ENCODE measurements at regions not wholly inside any gene's neighbourhood (a gene's known extent, or its start where the extent isn't known, plus 50 kb on each side); places are given as distances from the start of the nearest gene placed in this dataset.

DNA sequence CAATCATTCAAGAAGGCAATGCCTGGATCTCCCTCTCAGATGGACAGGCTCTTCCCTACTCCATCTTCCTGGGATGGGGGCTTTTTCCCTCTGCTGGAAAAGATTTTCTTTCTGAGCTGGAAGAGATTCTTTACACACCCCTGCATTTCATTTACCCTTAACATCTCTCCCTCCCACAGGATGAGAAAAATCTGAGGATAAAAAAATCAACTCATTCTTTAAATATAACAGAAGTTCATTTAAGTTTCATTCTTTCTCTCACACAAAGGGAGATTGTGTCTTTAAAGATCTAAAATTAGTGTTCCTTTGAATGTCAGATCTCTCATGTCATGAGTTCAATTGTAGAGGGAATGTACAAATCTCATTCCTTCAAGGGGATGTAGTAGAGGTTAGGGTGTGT lies 109.0 kb downstream of the ZNF518B start:
- Mint-ChIP-seq H3K36me3 (ENCODE audit: low read depth) (no peaks in the 10 kb centered on the region), H3K4me1 (ENCODE audit: low read depth) (no peaks in the 10 kb centered on the region), H3K27ac (no peak overlapping the region), H3K27me3 (ENCODE audit: low read depth) (peaks cover 3% of the 10 kb centered on the region), H3K9me3 (no peaks in the 10 kb centered on the region), H3K4me3 (no peak overlapping the region)
- no peak for DNase-seq (ENCODE audit: low spot score)

DNA sequence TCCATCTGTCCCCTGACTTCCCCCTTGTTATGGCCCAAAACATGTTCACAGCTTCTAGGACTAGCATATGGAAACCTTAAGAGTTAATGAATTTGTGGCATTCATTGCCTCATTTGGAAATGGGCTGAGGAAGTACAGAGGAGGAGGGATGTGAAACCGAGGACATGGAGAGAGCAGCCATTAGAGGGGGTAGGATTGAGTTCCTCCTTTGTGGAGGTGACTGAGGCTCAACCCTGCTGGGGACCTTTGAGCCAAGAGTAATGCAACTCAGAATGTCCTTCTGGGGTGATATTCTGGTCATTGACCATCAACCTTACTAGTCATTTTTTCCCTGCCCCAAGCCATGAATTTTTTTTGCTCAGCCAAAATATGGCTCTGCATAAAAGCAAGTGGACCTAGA lies 109.4 kb downstream of the ZNF518B start:
- DNase-seq (ENCODE audit: low spot score), result no peak
- Mint-ChIP-seq H3K27me3 (ENCODE audit: low read depth) (peaks cover 2% of the 10 kb centered on the region), H3K4me3 (no peak overlapping the region), H3K27ac (no peak overlapping the region), H3K36me3 (ENCODE audit: low read depth) (no peaks in the 10 kb centered on the region), H3K9me3 (no peaks in the 10 kb centered on the region), H3K4me1 (ENCODE audit: low read depth) (no peaks in the 10 kb centered on the region)

DNA sequence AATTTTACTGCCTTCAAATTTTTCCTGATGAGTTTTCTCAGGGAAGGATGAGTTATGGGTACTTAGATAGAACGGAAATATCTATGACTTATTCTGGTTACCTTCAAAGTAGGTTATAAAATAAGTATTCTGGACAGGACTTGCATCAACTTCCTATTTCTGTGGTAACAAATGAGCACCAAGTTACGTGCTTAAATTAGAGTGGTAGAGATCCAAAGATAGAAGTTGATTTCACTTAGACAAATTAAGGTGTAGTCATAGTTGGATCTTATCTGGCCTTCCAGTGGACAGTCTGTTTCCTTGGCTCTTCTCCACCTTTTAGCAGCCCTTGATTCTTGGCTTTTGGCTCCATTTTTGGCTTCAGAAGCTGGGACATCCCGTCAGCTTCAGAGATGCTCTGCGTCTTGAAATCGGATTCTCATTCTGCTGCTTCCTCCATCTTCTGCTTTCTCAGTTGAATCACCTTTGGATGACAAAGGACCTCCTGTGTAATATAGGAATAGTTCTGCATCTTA lies 109.9 kb downstream of the ZNF518B start:
- Mint-ChIP-seq H3K27ac (no peak overlapping the region), H3K27me3 (ENCODE audit: low read depth) (no peaks in the 10 kb centered on the region), H3K9me3 (no peaks in the 10 kb centered on the region), H3K4me1 (ENCODE audit: low read depth) (no peaks in the 10 kb centered on the region), H3K36me3 (ENCODE audit: low read depth) (no peaks in the 10 kb centered on the region), H3K4me3 (no peak overlapping the region)
- no peak for DNase-seq (ENCODE audit: low spot score)

DNA sequence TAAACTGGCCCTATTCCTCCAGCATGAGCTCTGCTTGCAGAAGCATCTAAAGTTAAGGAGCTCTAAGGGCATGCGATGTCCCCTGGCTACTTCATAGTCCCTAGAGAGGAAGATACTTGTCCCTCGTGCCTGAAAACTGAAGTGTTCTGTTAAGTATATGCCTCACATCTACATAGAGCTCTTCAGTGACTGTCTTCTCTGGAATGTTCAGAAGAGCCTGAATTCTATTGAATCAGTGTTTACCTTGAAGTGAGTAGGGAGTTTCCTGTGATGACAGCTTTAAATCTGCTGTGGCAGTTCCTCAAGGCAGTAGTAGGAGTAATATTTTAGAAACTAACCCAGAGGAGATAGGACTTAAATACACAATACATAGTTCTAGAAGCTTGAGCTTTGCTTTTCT lies 111.2 kb downstream of the ZNF518B start:
- DNase-seq (ENCODE audit: low spot score), result no peak
- H3K4me3 Mint-ChIP-seq, result no peak overlapping the region
- H3K27ac Mint-ChIP-seq, result no peak overlapping the region
- H3K9me3 Mint-ChIP-seq, result no peaks in the 10 kb centered on the region
- H3K27me3 Mint-ChIP-seq (ENCODE audit: low read depth), result no peaks in the 10 kb centered on the region
- no peaks in the 10 kb centered on the region for H3K36me3 Mint-ChIP-seq (ENCODE audit: low read depth)
- no peaks in the 10 kb centered on the region for H3K4me1 Mint-ChIP-seq (ENCODE audit: low read depth)

- DNase-seq (ENCODE audit: low spot score), result no peak
- no peaks in the 10 kb centered on the region for H3K36me3 Mint-ChIP-seq (ENCODE audit: low read depth)
- no peak overlapping the region for H3K27ac Mint-ChIP-seq
- no peaks in the 10 kb centered on the region for H3K27me3 Mint-ChIP-seq (ENCODE audit: low read depth)
- no peaks in the 10 kb centered on the region for H3K4me1 Mint-ChIP-seq (ENCODE audit: low read depth)
- H3K9me3 Mint-ChIP-seq, result no peaks in the 10 kb centered on the region
- no peak overlapping the region for H3K4me3 Mint-ChIP-seq
These were observed 111.8 kb downstream of the ZNF518B start for GRCh38 chr4:10345381-10345784.

GRCh38 chr4:10344824-10345223 lies 112.4 kb downstream of the ZNF518B start:
- no peak for DNase-seq (ENCODE audit: low spot score)
- Mint-ChIP-seq H3K36me3 (ENCODE audit: low read depth) (no peaks in the 10 kb centered on the region), H3K27me3 (ENCODE audit: low read depth) (no peaks in the 10 kb centered on the region), H3K27ac (no peak overlapping the region), H3K9me3 (no peaks in the 10 kb centered on the region), H3K4me1 (ENCODE audit: low read depth) (no peaks in the 10 kb centered on the region), H3K4me3 (no peak overlapping the region)

DNA sequence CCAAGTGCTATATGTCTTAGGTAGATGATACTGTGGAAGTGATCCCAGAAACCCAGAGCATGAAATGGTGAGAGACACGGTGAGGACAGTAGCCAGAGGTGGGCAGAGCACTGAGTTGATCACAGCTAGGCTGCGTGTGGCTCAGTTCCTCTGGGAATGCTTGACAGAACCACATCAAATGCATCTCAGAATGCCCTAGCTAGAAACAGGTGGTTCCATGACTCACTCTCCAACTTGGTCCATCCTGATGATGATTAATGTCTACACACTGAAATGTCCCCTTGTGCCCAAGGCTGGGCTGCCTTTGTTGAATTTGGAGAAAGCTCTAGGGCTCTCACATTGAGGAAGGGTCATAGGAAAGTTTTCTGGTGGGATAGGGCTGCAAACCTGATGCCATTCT lies 113.6 kb downstream of the ZNF518B start:
- Mint-ChIP-seq H3K4me3 (no peak overlapping the region), H3K4me1 (ENCODE audit: low read depth) (no peaks in the 10 kb centered on the region), H3K27ac (no peak overlapping the region), H3K9me3 (no peaks in the 10 kb centered on the region), H3K27me3 (ENCODE audit: low read depth) (no peaks in the 10 kb centered on the region), H3K36me3 (ENCODE audit: low read depth) (no peaks in the 10 kb centered on the region)
- no peak for DNase-seq (ENCODE audit: low spot score)

- Mint-ChIP-seq H3K27me3 (ENCODE audit: low read depth) (peaks cover 1% of the 10 kb centered on the region), H3K4me1 (ENCODE audit: low read depth) (no peaks in the 10 kb centered on the region), H3K36me3 (ENCODE audit: low read depth) (no peaks in the 10 kb centered on the region), H3K27ac (no peak overlapping the region), H3K9me3 (no peaks in the 10 kb centered on the region), H3K4me3 (no peak overlapping the region)
- no peak for DNase-seq (ENCODE audit: low spot score)
These were observed 114.4 kb downstream of the ZNF518B start for GRCh38 chr4:10342866-10343265.

- H3K36me3 Mint-ChIP-seq (ENCODE audit: low read depth), result no peaks in the 10 kb centered on the region
- no peak overlapping the region for H3K27ac Mint-ChIP-seq
- no peak for DNase-seq (ENCODE audit: low spot score)
- no peaks in the 10 kb centered on the region for H3K9me3 Mint-ChIP-seq
- H3K4me1 Mint-ChIP-seq (ENCODE audit: low read depth), result no peaks in the 10 kb centered on the region
- H3K27me3 Mint-ChIP-seq (ENCODE audit: low read depth), result peaks cover 6% of the 10 kb centered on the region
- no peak overlapping the region for H3K4me3 Mint-ChIP-seq
These were observed 120.8 kb downstream of the ZNF518B start for GRCh38 chr4:10336471-10336870.

GRCh38 chr4:10335050-10335449 lies 122.2 kb downstream of the ZNF518B start:
- no peak overlapping the region for H3K4me3 Mint-ChIP-seq
- no peaks in the 10 kb centered on the region for H3K4me1 Mint-ChIP-seq (ENCODE audit: low read depth)
- no peaks in the 10 kb centered on the region for H3K36me3 Mint-ChIP-seq (ENCODE audit: low read depth)
- H3K27me3 Mint-ChIP-seq (ENCODE audit: low read depth), result peaks cover 6% of the 10 kb centered on the region
- DNase-seq (ENCODE audit: low spot score), result no peak
- no peaks in the 10 kb centered on the region for H3K9me3 Mint-ChIP-seq
- H3K27ac Mint-ChIP-seq, result no peak overlapping the region

- peaks cover 6% of the 10 kb centered on the region for H3K27me3 Mint-ChIP-seq (ENCODE audit: low read depth)
- H3K4me3 Mint-ChIP-seq, result no peak overlapping the region
- H3K27ac Mint-ChIP-seq, result no peak overlapping the region
- H3K9me3 Mint-ChIP-seq, result no peaks in the 10 kb centered on the region
- H3K4me1 Mint-ChIP-seq (ENCODE audit: low read depth), result no peaks in the 10 kb centered on the region
- no peak for DNase-seq (ENCODE audit: low spot score)
- no peaks in the 10 kb centered on the region for H3K36me3 Mint-ChIP-seq (ENCODE audit: low read depth)
These were observed 122.7 kb downstream of the ZNF518B start for GRCh38 chr4:10334506-10335028.

- no peaks in the 10 kb centered on the region for H3K4me1 Mint-ChIP-seq (ENCODE audit: low read depth)
- peaks cover 6% of the 10 kb centered on the region for H3K27me3 Mint-ChIP-seq (ENCODE audit: low read depth)
- H3K27ac Mint-ChIP-seq, result no peak overlapping the region
These were observed 123.3 kb downstream of the ZNF518B start for GRCh38 chr4:10333942-10334341.

GRCh38 chr4:10326075-10326474 lies 131.2 kb downstream of the ZNF518B start:
- H3K9me3 Mint-ChIP-seq, result no peaks in the 10 kb centered on the region

More at GRCh38 chr4:10333942-10334341, 123.3 kb downstream of the ZNF518B start:
- Mint-ChIP-seq H3K9me3 (no peaks in the 10 kb centered on the region), H3K36me3 (ENCODE audit: low read depth) (no peaks in the 10 kb centered on the region), H3K4me3 (no peak overlapping the region)
- DNase-seq (ENCODE audit: low spot score), result no peak

DNA sequence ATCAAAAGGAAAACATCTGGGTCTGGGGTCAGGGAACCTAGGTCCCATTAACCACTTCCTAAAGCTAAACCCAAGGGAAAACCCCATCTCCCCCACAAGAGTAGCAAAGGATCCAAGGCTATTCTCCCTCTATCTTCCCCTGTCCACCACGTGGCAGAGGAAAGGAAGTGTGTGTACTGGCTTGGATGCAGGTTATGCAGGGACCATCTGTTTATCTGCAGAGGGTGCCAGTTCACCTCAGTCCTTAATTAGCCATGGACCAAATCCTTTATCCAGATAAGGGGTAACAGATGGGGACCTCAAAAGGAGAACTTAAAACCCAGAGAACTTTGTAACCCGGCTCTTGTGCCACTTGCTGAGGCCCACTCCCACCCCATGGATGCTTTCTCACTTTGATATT lies 135.3 kb downstream of the ZNF518B start:
- H3K27ac Mint-ChIP-seq, result no peak overlapping the region
- H3K36me3 Mint-ChIP-seq (ENCODE audit: low read depth), result no peaks in the 10 kb centered on the region
- no peaks in the 10 kb centered on the region for H3K27me3 Mint-ChIP-seq (ENCODE audit: low read depth)
- no peaks in the 10 kb centered on the region for H3K4me1 Mint-ChIP-seq (ENCODE audit: low read depth)
- no peak for DNase-seq (ENCODE audit: low spot score)
- no peaks in the 10 kb centered on the region for H3K9me3 Mint-ChIP-seq
- H3K4me3 Mint-ChIP-seq, result no peak overlapping the region

More at GRCh38 chr4:10326075-10326474, 131.2 kb downstream of the ZNF518B start:
- Mint-ChIP-seq H3K4me1 (ENCODE audit: low read depth) (no peaks in the 10 kb centered on the region), H3K27ac (no peak overlapping the region), H3K36me3 (ENCODE audit: low read depth) (no peaks in the 10 kb centered on the region), H3K27me3 (ENCODE audit: low read depth) (no peaks in the 10 kb centered on the region), H3K4me3 (no peak overlapping the region)
- no peak for DNase-seq (ENCODE audit: low spot score)

DNA sequence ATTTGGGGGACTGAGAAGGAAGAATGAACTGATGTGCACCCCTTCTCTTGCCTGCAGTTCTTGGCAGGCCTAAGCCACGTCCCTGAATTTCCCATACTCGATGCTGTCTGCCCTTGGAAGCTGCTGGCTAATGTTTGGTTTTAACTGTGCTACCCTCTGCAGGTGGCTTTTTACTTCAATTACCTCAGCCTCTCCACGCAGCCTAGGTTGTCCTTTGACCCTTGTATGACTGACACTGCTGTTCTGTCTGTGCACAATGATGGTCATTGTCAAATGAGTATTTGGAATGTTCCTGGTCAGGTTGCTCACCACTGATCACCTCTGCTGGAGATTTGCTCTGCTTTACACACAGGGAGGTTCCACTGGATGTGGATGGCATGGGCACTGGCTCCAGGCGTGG lies 137.1 kb downstream of the ZNF518B start:
- H3K27me3 Mint-ChIP-seq (ENCODE audit: low read depth), result no peaks in the 10 kb centered on the region
- no peak overlapping the region for H3K27ac Mint-ChIP-seq
- H3K36me3 Mint-ChIP-seq (ENCODE audit: low read depth), result no peaks in the 10 kb centered on the region
- no peaks in the 10 kb centered on the region for H3K9me3 Mint-ChIP-seq
- no peak overlapping the region for H3K4me3 Mint-ChIP-seq
- H3K4me1 Mint-ChIP-seq (ENCODE audit: low read depth), result no peaks in the 10 kb centered on the region
- no peak for DNase-seq (ENCODE audit: low spot score)
